NCI-H1105 (cell line): ENCODE measurements at regions not wholly inside any gene's neighbourhood (a gene's known extent, or its start where the extent isn't known, plus 50 kb on each side); places are given as distances from the start of the nearest gene placed in this dataset.
A peak's percentile ranks its signal among the peaks of the same experiment; 100 is the strongest.

Experiments
- DNase-seq: peaks from one replicate; lab custom pipeline; 2025; lab: John Stamatoyannopoulos, UW

- DNase-seq: no peak
Observed at GRCh38 chr15:94177112-94177511, 54.2 kb upstream of the MCTP2 start.

- no peak for DNase-seq
Observed at GRCh38 chr15:94175420-94175819, 55.9 kb upstream of the MCTP2 start.

- no peak for DNase-seq
Observed at GRCh38 chr15:94174399-94174802, 57.0 kb upstream of the MCTP2 start.

GRCh38 chr15:94168250-94168649 is 63.1 kb upstream of the MCTP2 start:
- DNase-seq: no peak

GRCh38 chr15:94164971-94165370 is 66.4 kb upstream of the MCTP2 start:
- no peak for DNase-seq

GRCh38 chr15:94164202-94164807 is 67.1 kb upstream of the MCTP2 start:
- peak; percentile 17 for DNase-seq

- no peak for DNase-seq
Observed at GRCh38 chr15:94162939-94163338, 68.4 kb upstream of the MCTP2 start.

- DNase-seq: no peak
Observed at GRCh38 chr15:94154255-94154654, 77.1 kb upstream of the MCTP2 start.

- no peak for DNase-seq
Observed at GRCh38 chr15:94145046-94145445, 86.3 kb upstream of the MCTP2 start.

GRCh38 chr15:94141802-94142201 is 89.6 kb upstream of the MCTP2 start:
- DNase-seq: no peak

- DNase-seq: no peak
Observed at GRCh38 chr15:94135486-94136147, 95.7 kb upstream of the MCTP2 start.

- no peak for DNase-seq
Observed at GRCh38 chr15:94131875-94132274, 99.5 kb upstream of the MCTP2 start.

- no peak for DNase-seq
Observed at GRCh38 chr15:94130504-94130903, 100.9 kb upstream of the MCTP2 start.

- DNase-seq: no peak
Observed at GRCh38 chr15:94127006-94127405, 104.4 kb upstream of the MCTP2 start.

- DNase-seq: no peak
Observed at GRCh38 chr15:94125698-94126097, 105.7 kb upstream of the MCTP2 start.

- DNase-seq: no peak
Observed at GRCh38 chr15:94125156-94125555, 106.2 kb upstream of the MCTP2 start.

- DNase-seq: no peak
Observed at GRCh38 chr15:94122516-94122915, 108.8 kb upstream of the MCTP2 start.

- DNase-seq: peak; percentile 30
Observed at GRCh38 chr15:94119923-94120775, 111.2 kb upstream of the MCTP2 start.

GRCh38 chr15:94119298-94119811 is 112.0 kb upstream of the MCTP2 start:
- DNase-seq: no peak

- no peak for DNase-seq
Observed at GRCh38 chr15:94110476-94111130, 120.8 kb upstream of the MCTP2 start.

- DNase-seq: no peak
Observed at GRCh38 chr15:94107652-94108051, 123.7 kb upstream of the MCTP2 start.

- no peak for DNase-seq
Observed at GRCh38 chr15:94105760-94106159, 125.6 kb upstream of the MCTP2 start.
